ENCODE measurements at regions not wholly inside any gene's neighbourhood (a gene's known extent, or its start where the extent isn't known, plus 50 kb on each side); places are given as distances from the start of the nearest gene placed in this dataset.

DNA sequence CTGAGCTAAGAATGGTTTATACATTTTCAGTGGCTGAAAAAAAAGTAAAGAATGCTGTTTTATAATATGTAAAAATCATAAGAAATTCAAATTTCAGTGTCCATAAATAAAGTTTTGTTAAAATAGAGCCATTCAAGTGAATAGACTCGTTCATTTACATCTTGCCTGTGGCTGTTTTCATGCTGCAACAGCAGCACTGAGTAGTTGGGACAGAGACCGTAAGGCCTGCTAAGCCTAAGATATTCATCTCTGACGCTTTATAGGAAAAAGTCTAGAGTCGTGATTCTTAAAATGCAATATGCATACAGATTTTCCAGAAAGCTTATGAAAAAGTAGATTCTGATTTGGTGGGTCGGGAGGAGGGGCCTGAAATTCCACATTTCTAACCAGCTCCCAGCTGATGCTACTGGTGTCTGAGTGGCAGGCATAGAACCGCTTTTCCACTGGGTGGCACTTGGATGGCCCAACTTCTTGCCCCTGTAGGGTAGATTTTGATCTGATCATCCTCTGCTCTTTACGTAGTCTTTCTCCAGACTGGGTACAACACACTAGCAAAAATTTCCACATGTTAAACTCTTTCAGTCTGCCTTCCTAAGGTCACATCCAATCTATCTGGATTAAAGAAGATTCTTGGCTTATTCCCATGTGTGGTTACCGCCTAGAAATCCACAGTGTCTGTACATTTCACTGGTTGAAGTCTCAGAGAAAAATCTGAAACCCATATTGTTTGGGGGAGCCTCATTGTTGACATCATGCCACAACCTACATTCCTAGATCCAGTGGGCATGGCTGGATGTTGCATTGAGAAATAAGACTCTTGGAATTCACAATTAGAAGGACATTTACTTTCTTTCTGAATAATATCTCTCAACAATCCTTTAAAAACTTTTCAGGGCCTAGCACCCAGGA, 151.2 kb downstream of the C12orf75 start:
- POLR2A ChIA-PET: interaction anchor here (0.6 kb wide), 1 partner anchor 8 kb away, joined by 4 read pairs; no protein-coding TSS in a partner anchor
- intact Hi-C loops (cut with micrococcal nuclease; ENCODE audit: unreplicated experiment) (no loop called here), in situ Hi-C loops (cut with MboI) (no loop called here)
- Histone ChIP-seq H3K27me3 (replicated peaks in 1 of 2; ENCODE audit: control insufficient read depth in 2 of 2, insufficient read depth in 2 of 2, low read length in 1 of 2) (no peaks in the 10 kb centered on the region), H3K4me3 (no peak overlapping the region), H3K4me2 (ENCODE audit: control insufficient read depth, insufficient read depth) (no peak overlapping the region), H3K36me3 (ENCODE audit: control insufficient read depth in 2 of 2, insufficient read depth in 2 of 2, low read length in 1 of 2) (no peaks in the 10 kb centered on the region), H3K9ac (ENCODE audit: control insufficient read depth, insufficient read depth, low read length) (no peak overlapping the region), H2AFZ (ENCODE audit: control insufficient read depth, low read depth, low read length) (no peak overlapping the region), H4K20me1 (ENCODE audit: control insufficient read depth, insufficient read depth) (no peaks in the 10 kb centered on the region), H3K79me2 (ENCODE audit: control insufficient read depth, insufficient read depth, low read length) (no peaks in the 10 kb centered on the region), H3K27ac (ENCODE audit: control insufficient read depth, insufficient read depth) (no peak overlapping the region), H3K9me3 (replicated peaks; ENCODE audit: control insufficient read depth, insufficient read depth, low read length) (no peaks in the 10 kb centered on the region; the same call in 2 of the 3 replicates), H3K4me1 (ENCODE audit: control insufficient read depth, insufficient read depth, low read length) (no peaks in the 10 kb centered on the region)
- SMC1A ChIA-PET (ENCODE audit: uncharacterized antibody, unreplicated experiment): no interaction called here
- ATAC-seq: no peak
- BruUV-seq (replicated peaks): no TSS peak
- no peak for FAIRE-seq
- RAD21 ChIA-PET (ENCODE audit: unreplicated experiment): no interaction called here
- TF ChIP-seq ZNF207 (IDR thresholded peaks at IDR 0.05; ENCODE audit: borderline replicate concordance): no peak
- TF ChIP-seq LARP7 (IDR thresholded peaks at IDR 0.05): no peak
- TF ChIP-seq, protein P1, sequence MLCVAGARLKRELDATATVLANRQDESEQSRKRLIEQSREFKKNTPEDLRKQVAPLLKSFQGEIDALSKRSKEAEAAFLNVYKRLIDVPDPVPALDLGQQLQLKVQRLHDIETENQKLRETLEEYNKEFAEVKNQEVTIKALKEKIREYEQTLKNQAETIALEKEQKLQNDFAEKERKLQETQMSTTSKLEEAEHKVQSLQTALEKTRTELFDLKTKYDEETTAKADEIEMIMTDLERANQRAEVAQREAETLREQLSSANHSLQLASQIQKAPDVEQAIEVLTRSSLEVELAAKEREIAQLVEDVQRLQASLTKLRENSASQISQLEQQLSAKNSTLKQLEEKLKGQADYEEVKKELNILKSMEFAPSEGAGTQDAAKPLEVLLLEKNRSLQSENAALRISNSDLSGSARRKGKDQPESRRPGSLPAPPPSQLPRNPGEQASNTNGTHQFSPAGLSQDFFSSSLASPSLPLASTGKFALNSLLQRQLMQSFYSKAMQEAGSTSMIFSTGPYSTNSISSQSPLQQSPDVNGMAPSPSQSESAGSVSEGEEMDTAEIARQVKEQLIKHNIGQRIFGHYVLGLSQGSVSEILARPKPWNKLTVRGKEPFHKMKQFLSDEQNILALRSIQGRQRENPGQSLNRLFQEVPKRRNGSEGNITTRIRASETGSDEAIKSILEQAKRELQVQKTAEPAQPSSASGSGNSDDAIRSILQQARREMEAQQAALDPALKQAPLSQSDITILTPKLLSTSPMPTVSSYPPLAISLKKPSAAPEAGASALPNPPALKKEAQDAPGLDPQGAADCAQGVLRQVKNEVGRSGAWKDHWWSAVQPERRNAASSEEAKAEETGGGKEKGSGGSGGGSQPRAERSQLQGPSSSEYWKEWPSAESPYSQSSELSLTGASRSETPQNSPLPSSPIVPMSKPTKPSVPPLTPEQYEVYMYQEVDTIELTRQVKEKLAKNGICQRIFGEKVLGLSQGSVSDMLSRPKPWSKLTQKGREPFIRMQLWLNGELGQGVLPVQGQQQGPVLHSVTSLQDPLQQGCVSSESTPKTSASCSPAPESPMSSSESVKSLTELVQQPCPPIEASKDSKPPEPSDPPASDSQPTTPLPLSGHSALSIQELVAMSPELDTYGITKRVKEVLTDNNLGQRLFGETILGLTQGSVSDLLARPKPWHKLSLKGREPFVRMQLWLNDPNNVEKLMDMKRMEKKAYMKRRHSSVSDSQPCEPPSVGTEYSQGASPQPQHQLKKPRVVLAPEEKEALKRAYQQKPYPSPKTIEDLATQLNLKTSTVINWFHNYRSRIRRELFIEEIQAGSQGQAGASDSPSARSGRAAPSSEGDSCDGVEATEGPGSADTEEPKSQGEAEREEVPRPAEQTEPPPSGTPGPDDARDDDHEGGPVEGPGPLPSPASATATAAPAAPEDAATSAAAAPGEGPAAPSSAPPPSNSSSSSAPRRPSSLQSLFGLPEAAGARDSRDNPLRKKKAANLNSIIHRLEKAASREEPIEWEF (IDR thresholded peaks at IDR 0.05; ENCODE audit: insufficient replicate concordance, low read depth, low read length): no peak
- DNase-seq (ENCODE audit: low read depth, low spot score): no peak
- CTCF ChIA-PET: no interaction called here
- WGBS (ENCODE audit: insufficient coverage, insufficient replicate concordance, low lambda C conversion rate, missing lambda C conversion rate): 37% methylated on average over 8 of the region's 8 CpGs
